SK-N-SH (cell line): ENCODE measurements at regions not wholly inside any gene's neighbourhood (a gene's known extent, or its start where the extent isn't known, plus 50 kb on each side); places are given as distances from the start of the nearest gene placed in this dataset.

Experiments used
- CTCF ChIP-seq: fragments of 200-600 bp; sonication (generic); IDR thresholded peaks from 2 replicates; pipeline ENCODE4 v1.6.1; 2017; ENCODE audit warnings: antibody characterized with exemption, mild to moderate bottlenecking, moderate library complexity
- JUND ChIP-seq: IDR thresholded peaks from 2 replicates; pipeline ENCODE4 v1.4.0; 2012
- MAX ChIP-seq: IDR thresholded peaks from 2 replicates; pipeline ENCODE4 v1.4.0; 2012; ENCODE audit warnings: low read depth
- REST ChIP-seq: IDR thresholded peaks from 2 replicates; pipeline ENCODE4 v1.6.1; 2012; ENCODE audit warnings: mild to moderate bottlenecking, low read depth, low read length, moderate library complexity
- SMC3 ChIP-seq: IDR thresholded peaks from 2 replicates; pipeline ENCODE4 v1.6.1; 2012; ENCODE audit warnings: low read depth, low read length, improper control_type of control experiment

- no peak for TF ChIP-seq CTCF
- no peak for TF ChIP-seq JUND
- TF ChIP-seq REST: no peak
- TF ChIP-seq SMC3: no peak
- no peak for TF ChIP-seq MAX
These were observed 64.8 kb downstream of the CDCA7 start for GRCh38 chr2:173419506-173419905.
